HG02571 (cell line): ENCODE measurements at regions not wholly inside any gene's neighbourhood (a gene's known extent, or its start where the extent isn't known, plus 50 kb on each side); places are given as distances from the start of the nearest gene placed in this dataset.
A peak's percentile ranks its signal among the peaks of the same experiment; 100 is the strongest.
"Not testable (repeated sequence)": the region's sequence is repeated elsewhere in the genome, so short reads cannot be mapped to it uniquely, and the experiment has no call there.

Experiments
- ATAC-seq: cut with Tn5 transposase; IDR thresholded peaks from one replicate; pipeline ENCODE4 v1.9.1; 2021; ENCODE audit warnings: mild to moderate bottlenecking, moderate library complexity; ENCODE audit not compliant: unreplicated experiment

GRCh38 chr7:136136906-136137454 is 159.8 kb upstream of the MTPN start:
- no peak for ATAC-seq

DNA sequence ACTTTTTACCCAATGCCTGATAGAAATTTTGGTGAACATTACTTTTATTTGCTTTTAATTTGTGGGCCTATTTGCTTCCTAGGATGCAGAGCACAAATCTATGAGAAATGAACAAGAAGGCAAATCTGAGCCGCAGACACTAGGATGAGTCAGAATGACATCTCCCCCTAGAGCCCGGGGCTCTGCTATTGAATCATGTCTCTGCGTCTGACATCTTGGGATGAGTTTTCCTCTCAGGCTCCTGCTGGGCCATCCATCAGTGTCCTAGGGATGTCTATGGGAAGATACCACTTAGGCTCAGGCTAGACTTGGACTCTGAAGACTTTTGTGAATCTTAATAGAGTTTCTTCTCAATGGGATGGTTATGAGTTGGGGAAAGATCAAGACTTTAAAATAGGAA is 157.3 kb upstream of the MTPN start:
- no peak for ATAC-seq

DNA sequence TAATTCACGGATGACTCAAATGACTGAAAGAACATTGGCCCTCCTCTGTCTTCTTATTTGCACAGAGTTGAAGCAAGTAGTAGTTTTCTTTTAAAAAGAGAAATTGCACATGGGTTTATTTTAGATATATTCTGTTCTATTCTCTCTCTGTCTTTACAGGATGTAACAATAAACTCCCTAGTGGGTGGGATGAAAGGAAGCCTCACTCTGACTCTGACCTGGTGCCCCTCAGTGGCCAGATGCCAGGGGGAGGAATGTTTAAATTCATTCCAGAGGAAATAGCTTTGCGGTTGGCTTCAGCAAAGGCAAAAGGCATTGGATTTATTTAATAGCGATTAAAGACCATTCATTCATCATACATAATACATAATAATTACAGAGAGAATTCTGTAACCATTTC is 156.4 kb upstream of the MTPN start:
- no peak for ATAC-seq

DNA sequence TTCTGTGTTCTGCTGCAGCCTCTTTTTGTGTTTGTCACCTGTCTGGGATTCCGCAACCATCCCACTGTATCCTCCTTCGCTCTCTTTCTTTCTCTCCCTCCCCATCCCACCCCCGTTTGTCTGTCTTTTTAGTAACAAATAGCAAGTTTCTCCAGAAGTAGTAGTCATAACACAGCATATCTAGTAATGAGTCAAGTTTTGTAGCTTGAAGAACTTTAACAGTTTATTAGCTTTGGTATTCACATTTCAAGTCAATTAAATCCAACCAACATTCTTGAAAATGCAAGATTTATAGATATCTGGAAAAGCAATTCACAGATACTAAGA is 154.1 kb upstream of the MTPN start:
- ATAC-seq: no peak

- ATAC-seq: no peak
These were observed 153.5 kb upstream of the MTPN start for GRCh38 chr7:136130511-136131303.

DNA sequence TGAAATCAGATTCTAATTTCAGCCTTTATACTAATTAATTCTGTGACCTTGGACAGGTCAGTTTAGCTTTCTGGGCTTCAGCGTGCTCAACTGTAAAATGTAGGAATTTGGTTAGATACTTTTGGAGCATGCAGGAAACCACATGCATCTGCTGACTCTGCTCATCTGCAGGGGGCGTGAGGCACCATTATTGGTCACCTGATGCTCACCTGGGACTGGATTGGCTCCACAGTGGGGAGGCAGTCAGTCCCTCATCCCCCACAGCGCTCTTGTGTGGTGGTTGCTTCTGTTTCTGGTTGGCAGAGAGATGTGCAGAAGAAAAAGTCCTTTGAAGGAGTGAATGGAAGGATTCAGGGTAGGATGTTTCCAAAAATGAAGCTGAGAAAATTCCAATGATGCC is 150.9 kb upstream of the MTPN start:
- no peak for ATAC-seq

DNA sequence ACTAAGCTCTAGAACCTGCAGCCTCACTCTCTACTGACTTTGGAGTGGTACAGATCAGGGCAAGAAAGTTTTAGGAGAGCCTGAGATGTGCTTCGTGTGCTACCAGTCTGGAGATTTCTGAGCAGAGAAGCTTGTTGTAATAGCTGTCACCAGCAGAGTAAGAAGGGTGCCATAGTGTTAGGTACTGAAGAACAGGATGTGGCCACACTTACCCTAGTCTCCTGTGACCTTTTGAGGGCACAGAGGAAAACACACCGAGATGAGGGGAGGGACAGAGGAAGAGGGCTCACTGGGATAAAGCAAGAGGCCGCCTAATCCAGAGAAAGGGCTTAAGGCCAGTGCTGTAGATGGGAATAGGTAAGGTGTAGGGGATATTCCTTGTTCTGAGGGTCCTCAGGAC is 146.2 kb upstream of the MTPN start:
- no peak for ATAC-seq

GRCh38 chr7:136122026-136122425 is 144.9 kb upstream of the MTPN start:
- no peak for ATAC-seq

DNA sequence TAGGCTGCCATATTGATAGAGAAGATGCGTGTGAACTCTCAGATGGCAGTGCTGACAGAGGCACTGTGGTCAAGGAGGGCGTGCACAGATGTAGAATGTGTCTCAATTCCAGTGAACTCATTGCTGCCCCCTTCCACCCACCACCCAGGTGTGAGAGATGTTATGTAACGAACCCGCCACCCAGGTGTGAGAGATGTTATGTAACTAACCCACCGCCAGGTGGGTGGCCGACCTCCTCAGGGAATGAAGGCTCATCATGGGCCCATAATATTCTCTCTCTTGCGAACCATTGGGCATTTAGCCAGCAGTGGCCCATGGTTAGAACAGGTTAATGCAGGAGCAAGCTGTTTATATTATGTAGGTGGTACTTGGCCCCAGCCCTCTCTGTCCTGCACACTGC is 140.4 kb upstream of the MTPN start:
- no peak for ATAC-seq

GRCh38 chr7:136116186-136116585 is 139.0 kb upstream of the MTPN start:
- ATAC-seq: no peak

DNA sequence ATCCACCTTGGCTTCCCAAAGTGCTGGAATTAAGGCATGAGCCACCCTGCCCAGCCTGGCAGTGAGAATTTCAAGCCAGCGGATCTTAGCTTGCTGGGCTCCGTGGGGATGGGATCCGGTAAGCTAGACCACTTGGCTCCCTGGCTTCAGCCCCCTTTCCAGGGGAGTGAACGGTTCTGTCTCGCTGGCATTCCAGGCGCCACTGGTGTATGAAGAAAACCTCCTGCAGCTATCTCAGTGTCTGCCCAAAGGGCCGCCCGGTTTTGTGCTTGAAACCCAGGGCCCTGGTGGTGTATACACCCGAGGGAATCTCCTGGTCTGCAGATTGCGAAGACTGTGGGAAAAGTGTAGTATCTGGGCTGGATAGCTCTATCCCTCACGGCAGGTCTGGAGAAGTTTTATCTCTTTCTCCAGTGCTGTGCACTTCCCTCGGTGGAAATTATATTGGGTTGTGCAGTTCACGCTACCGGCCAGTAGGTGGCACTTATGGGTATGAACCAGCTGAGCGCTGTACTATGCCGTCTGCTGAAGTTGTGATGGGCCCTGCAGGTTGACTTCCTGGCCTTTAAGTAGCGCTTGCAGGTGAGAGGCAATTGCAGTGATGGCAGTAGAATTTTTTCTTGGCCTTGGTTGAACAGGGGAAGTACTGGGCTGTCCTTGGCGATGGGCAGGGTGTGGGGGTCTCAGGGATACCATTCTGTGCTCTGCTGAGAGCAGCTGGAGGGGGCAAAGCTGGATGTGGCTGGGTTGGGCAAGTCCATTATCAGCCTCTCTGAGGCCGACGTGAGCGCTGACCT is 138.0 kb upstream of the MTPN start:
- peak; percentile 98 for ATAC-seq

DNA sequence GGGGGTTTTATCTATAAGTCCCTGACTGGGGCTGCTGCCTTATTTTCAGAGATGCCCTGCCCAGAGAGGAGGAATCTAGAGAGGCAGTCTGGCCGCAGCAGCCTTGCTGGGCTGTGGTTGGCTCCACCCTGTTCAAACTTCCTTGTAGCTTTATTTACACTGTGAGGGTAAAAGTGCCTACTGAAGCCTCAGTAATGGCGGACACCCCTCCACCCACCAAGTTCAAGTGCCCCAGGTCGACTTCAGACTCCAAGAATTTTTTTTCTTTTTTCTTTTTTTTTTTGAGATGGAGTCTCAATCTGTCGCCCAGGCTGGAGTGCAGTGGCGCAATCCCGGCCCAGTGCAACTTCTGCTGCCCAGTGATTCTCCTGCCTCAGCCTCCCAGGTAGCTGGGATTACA is 137.3 kb upstream of the MTPN start:
- not testable (repeated sequence) for ATAC-seq

DNA sequence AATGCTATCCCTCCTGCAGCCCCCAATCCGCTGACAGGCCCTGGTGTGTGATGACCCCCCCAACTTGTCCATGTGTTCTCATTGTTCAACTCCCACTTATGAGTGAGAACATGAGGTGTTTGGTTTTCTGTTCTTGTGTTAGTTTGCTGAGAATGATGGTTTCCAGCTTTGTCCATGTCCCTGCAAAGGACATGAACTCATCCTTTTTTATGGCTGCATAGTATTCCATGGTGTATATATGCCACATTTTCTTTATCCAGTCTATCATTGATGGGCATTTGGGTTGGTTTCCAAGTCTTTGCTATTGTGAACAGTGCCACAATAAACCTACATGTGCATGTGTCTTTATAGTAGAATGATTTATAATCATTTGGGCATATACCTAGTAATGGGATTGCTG is 131.9 kb upstream of the MTPN start:
- ATAC-seq: not testable (repeated sequence)

- ATAC-seq: no peak
These were observed 128.0 kb upstream of the MTPN start for GRCh38 chr7:136105191-136105590.

GRCh38 chr7:136104269-136104603 is 127.1 kb upstream of the MTPN start:
- no peak for ATAC-seq

DNA sequence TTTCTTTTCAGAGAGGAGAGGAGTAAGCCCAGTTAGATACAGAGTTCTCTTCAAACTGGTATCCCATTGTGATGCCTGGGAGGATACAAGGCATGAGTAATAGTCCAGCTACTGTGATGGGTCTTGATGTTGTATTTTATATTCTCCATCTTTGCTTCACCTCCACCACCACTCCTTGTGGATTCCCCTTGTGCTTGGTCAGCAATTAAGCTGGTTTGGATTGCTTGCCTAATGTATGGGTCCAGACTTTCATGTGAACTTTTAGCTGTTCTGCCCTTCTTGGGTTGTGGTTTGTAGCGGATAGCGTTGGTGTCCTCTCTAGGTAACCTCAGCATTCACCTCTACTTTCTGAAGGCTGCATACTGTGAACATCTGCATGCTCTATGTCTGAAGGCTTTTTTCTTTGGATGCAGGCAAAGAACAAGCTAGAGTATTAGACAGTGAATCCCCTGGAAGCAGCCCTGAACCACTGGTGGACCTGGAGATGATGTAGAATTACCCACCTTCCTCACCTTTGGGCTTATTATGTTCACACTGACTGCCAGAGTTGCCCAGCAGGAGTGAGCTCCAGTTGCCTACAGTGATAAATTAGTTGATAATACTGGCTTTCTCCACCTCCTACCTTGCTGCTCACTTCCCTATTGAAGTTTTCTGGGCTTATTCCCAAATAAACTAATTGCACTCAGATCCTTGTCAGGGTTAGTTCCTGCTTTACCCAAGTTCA is 126.5 kb upstream of the MTPN start:
- ATAC-seq: no peak

DNA sequence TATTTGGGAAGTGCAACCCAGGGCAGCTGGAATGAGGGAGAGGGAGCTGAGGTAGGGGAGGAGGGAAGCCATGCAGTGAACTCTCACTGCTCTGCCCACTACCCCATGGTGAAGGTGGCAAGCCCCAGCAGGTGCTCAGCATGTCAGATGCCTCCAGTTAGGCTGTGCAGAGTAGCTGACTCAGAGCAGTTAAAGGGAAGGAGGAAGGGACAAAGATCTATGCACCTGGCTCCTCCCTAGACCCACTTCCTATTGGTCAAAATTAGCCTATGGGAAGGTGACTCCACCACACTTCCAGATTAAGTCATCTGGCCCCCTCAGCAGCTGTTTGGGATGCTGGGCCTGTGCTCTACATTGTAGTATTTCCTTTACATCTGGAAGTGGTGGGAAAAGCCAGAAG is 125.7 kb upstream of the MTPN start:
- ATAC-seq: no peak

GRCh38 chr7:136092714-136093113 is 115.6 kb upstream of the MTPN start:
- not testable (repeated sequence) for ATAC-seq

DNA sequence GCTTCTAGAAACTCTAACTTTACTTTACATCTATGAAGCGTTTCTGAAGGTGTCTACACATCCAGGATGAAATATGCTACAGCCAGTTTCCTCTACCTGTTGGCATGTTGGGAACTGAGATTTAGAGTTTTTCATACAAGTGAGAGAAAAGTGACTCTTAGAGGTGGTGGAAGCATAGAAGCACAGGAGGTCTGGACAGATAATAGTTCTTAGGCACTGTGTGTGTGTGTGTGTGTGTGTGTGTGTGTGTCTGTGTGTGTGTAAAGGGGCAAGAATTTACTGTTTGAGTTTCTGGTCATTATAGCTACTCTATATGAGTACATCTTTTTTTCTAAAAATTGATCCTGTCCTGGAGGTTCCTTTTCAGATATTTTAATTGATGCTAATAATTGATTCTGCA is 110.7 kb upstream of the MTPN start:
- no peak for ATAC-seq

GRCh38 chr7:136086712-136087111 is 109.6 kb upstream of the MTPN start:
- peak; percentile 90 for ATAC-seq

GRCh38 chr7:136079934-136080333 is 102.8 kb upstream of the MTPN start:
- ATAC-seq: no peak

DNA sequence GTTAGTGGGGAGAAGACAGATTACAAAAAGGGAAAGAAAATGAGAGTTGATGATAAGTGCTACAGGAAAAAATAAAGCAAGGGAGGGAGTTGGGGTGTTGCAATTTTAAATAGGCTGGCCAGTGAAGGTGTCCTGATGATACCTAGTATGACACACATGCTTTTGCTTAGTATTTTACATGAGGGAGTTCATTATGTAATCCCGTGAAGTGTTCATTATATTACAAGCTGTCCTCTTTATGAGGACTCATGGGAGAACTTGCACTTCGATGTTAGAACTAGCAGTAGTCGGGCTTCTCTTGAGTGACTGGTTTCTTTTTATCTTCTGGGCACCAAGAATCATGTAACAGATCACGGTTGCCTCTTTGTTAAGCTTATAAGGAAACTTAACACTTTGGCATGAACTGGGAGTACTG is 102.3 kb upstream of the MTPN start:
- ATAC-seq: no peak
